ENCODE measurements at regions not wholly inside any gene's neighbourhood (a gene's known extent, or its start where the extent isn't known, plus 50 kb on each side); places are given as distances from the start of the nearest gene placed in this dataset.

- no peak for TF ChIP-seq CTCF (IDR thresholded peaks at IDR 0.05; ENCODE audit: insufficient read depth, low read length, missing control alignments)
- ChIA-PET CTCF (interaction anchor here (1.0 to 1.6 kb wide), 2 partner anchors 53 to 135 kb away, joined by 3 to 5 read pairs; no protein-coding TSS in a partner anchor), POLR2A (no interaction called here)
- no peak overlapping the region for H3K4me3 ChIP-seq (ENCODE audit: low read depth, low read length)
- no peak for DNase-seq (ENCODE audit: low read depth, low spot score)
Observed at GRCh38 chr3:126268866-126269265, 88.3 kb downstream of the KLF15 start.

GRCh38 chr3:126267976-126268615, 87.7 kb upstream of the ALDH1L1 start:
- ChIA-PET POLR2A (interaction anchor here (1.0 to 1.7 kb wide), 2 partner anchors 19 to 60 kb away, joined by 4 to 5 read pairs; no protein-coding TSS in a partner anchor), CTCF (interaction anchor here (0.7 to 1.6 kb wide), 4 partner anchors 13 to 134 kb away, joined by 3 to 7 read pairs (median 4); no protein-coding TSS in a partner anchor)
- H3K4me3 ChIP-seq (ENCODE audit: low read depth, low read length): peak overlapping the region; percentile 47
- no peak for DNase-seq (ENCODE audit: low read depth, low spot score)
- TF ChIP-seq CTCF (IDR thresholded peaks at IDR 0.05; ENCODE audit: insufficient read depth, low read length, missing control alignments): no peak

- H3K4me3 ChIP-seq (ENCODE audit: low read depth, low read length): peak overlapping the region; percentile 47
- ChIA-PET CTCF (interaction anchor here (0.6 to 1.7 kb wide), 9 partner anchors 8 to 133 kb away, joined by 3 to 7 read pairs (median 5); no protein-coding TSS in a partner anchor), POLR2A (interaction anchor here (1.0 to 1.7 kb wide), 2 partner anchors 20 to 59 kb away, joined by 4 to 5 read pairs; no protein-coding TSS in a partner anchor)
- DNase-seq (ENCODE audit: low read depth, low spot score): peak; percentile 75
- TF ChIP-seq CTCF (IDR thresholded peaks at IDR 0.05; ENCODE audit: insufficient read depth, low read length, missing control alignments): peak; percentile 36
Observed at GRCh38 chr3:126267169-126267975, 87.0 kb upstream of the ALDH1L1 start.

- ChIA-PET POLR2A (interaction anchor here (1.0 to 1.7 kb wide), 2 partner anchors 21 to 58 kb away, joined by 4 to 5 read pairs; no protein-coding TSS in a partner anchor), CTCF (interaction anchor here (0.6 to 1.7 kb wide), 6 partner anchors 9 to 133 kb away, joined by 3 to 7 read pairs (median 4); no protein-coding TSS in a partner anchor)
- TF ChIP-seq CTCF (IDR thresholded peaks at IDR 0.05; ENCODE audit: insufficient read depth, low read length, missing control alignments): no peak
- no peak for DNase-seq (ENCODE audit: low read depth, low spot score)
- H3K4me3 ChIP-seq (ENCODE audit: low read depth, low read length): peak overlapping the region; percentile 47
Observed at GRCh38 chr3:126266850-126267168, 86.4 kb upstream of the ALDH1L1 start.

- H3K4me3 ChIP-seq (ENCODE audit: low read depth, low read length): no peak overlapping the region
- ChIA-PET CTCF (interaction anchor here (1.3 to 1.7 kb wide), 4 partner anchors 9 to 132 kb away, joined by 4 to 7 read pairs (median 6); no protein-coding TSS in a partner anchor), POLR2A (interaction anchor here (0.7 to 1.7 kb wide), 2 partner anchors 58 to 264 kb away, joined by 3 to 5 read pairs; no protein-coding TSS in a partner anchor)
- TF ChIP-seq CTCF (IDR thresholded peaks at IDR 0.05; ENCODE audit: insufficient read depth, low read length, missing control alignments): no peak
- DNase-seq (ENCODE audit: low read depth, low spot score): no peak
Observed at GRCh38 chr3:126266291-126266840, 86.0 kb upstream of the ALDH1L1 start.
